ENCODE measurements at regions not wholly inside any gene's neighbourhood (a gene's known extent, or its start where the extent isn't known, plus 50 kb on each side); places are given as distances from the start of the nearest gene placed in this dataset.
"Not testable (repeated sequence)": the region's sequence is repeated elsewhere in the genome, so short reads cannot be mapped to it uniquely, and the experiment has no call there.

DNA sequence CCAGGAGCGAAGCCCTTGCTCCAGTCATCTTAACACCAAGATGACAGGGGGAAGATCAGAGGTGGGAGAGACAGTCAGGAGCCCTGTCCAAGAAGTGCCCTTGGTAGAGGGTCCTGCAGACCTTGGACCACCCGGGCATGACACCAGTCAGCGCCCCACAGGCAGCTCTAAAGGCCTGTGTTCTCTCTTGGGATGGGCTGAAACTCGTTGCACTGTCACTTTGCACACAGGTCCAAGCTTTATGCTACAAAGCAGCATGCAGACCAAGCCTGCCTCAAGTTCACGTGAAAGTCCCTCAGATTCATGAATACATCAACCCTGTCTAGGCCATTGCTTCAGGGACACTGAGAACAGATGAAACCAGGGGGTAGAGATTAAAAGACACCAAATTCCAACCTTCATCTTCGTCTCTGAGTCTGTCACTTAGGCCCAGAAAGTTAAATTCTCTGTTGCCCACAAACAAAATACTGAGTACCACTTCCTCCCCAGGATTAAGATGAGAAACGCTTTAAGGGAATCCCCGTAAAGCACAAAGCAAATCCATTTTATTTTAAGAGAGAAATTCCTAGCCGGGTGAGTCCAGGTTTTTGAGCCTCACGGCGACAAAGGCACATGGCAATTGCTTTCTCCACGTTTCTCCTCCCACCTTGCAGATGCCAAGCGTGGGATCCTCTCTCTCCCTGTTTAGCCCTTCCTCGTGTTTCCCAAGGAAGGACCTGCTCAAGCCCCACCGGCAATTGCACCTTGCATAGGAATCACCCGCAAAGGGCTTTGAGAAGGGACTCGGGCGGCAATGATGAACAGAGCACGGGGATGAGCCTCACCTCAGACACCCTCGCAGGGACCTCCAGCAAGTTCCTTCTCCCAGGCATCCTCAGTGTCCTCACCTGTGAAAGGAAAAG is 75.0 kb upstream of the ID2 start:
- no peak for DNase-seq

DNA sequence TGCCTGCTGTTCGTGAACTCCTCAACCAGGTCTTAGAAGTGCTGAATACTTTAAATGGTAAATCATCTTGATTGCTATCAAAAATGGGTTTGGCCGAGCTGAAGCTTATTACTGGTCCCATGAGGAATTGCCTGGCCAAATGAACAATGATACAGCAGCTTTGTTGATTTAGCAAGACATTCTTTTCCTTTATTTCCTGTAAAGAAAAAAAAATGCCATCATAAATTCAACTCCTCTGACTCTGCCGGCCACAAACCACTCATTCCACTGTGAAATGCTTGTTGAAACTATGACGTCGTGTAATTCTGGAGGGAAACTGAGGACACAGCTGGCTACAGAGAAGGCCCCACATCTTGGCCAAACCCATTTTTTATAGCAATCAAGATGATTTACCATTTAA is 74.2 kb upstream of the ID2 start:
- DNase-seq, result no peak

DNA sequence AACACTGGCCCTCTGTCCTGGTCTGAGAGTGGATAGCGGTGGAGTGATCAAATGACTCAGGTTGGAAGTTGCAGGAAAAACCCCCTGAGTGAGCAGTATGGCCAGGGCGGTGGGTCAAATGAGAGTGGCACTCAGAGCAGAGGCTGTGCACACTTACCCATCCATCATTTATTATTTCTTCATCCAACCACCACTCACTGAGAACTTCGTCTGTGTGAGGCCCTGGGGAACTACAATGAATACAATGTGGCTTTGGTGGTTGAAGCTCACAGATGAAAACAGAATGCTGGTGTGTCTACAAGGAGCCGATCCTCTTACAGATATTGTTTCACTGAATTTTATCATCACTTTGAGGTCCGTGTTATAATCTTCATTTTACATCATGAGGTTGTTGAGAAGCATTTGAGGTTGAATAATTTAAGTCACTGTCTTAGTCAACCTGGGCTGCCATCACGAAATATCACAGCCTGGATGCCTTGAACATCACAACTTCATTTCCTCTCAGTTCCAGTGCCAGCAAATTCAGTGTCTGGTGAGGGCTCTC is 73.4 kb upstream of the ID2 start:
- no peak for DNase-seq

DNA sequence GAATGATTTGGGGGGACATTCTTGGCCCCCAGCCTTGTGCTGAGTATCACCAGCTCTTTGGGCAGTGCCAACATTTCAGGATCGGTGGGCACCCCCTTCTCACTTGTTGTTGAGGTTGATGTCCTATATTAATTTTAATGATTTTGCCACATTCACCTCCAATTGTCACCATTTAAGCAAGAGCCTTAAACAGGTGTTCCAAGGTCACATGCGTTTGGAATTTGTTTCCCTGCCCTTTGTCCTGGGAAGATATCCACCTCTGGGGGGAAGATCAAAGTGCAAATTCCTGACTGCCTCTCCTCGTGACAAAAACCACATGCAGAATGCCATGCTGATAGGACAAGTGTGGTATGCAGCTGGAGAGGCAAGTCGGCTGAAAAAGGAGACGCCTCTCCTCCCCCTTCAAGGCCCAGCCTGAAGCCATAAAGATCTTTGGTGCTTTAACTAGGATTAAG is 72.5 kb upstream of the ID2 start:
- DNase-seq, result no peak

DNA sequence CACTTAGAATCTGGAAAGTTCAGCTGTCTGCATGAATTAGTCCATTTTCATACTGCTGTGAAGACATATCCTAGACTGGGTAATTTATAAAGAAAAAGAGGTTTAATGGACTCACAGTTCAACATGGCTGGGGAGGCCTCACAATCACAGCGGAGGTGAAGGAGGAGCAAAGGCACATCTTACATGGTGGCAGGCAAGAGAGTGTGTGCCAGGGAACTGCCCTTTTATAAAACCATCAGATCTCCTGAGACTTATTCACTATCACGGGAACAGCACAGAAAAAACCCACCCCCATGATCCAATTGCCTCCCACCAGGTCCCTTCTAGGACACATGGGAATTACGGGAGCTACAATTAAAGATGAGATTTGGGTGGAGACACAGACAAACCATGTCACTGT is 71.1 kb upstream of the ID2 start:
- DNase-seq, result not testable (repeated sequence)

DNA sequence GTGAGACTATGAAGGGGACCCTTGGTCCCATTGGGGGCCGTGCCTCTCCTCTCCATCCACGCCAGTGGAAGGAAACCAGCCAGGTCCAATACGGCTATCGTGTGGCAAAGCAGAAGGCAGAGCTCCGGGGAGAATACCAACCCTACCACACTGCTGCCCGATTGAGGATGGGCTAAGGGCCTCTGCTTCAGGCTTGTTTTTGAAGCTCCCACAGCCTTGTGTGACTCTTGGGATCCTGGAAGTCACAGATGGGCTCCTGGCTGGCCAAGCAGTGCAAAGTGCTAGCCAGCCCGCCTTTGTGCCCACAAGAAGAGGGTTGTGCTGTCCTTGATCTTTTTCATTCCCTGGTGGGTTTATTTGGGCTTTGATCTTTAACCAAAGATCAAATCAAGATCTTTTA is 70.6 kb upstream of the ID2 start:
- no peak for DNase-seq

DNA sequence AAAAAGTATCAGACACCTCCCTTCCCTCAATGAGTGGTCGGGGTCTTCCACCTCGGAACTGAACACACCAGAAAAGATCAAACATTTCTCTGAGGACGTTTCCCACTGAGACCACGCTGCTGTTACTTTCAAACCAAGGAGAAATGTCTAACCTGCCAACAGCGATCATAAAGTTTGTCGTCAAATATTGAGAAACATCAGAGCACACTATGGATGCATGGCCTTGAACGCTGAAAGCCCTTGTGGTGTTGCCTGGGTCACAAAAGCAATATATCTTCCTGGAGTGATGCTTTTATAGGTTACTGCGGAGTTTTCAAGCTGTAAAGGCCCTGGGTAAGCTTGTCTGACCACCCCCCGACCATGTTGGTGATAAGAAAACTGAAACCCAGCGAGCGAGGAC is 70.2 kb upstream of the ID2 start:
- no peak for DNase-seq

DNA sequence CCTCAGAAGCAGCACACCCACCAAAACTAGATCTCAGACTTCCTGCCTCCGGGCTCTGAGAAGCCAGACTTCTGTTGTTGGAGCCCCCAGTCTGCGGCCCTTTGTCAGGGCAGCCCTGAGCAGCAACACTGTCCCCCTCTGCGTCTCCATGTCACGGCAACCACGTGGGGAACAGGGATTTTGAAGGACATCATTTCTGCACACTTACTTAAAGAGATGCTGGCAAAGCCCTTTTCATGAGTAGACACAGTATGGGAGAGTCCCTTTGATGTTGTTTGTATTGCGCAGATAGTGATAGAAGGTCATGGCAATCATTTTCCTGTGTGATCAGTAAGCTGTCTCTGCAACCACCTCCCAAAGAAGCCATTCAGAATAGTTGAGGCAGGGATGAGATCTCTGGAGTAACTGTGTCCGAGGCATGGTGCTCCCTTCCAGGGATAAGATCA is 69.1 kb upstream of the ID2 start:
- no peak for DNase-seq

DNA sequence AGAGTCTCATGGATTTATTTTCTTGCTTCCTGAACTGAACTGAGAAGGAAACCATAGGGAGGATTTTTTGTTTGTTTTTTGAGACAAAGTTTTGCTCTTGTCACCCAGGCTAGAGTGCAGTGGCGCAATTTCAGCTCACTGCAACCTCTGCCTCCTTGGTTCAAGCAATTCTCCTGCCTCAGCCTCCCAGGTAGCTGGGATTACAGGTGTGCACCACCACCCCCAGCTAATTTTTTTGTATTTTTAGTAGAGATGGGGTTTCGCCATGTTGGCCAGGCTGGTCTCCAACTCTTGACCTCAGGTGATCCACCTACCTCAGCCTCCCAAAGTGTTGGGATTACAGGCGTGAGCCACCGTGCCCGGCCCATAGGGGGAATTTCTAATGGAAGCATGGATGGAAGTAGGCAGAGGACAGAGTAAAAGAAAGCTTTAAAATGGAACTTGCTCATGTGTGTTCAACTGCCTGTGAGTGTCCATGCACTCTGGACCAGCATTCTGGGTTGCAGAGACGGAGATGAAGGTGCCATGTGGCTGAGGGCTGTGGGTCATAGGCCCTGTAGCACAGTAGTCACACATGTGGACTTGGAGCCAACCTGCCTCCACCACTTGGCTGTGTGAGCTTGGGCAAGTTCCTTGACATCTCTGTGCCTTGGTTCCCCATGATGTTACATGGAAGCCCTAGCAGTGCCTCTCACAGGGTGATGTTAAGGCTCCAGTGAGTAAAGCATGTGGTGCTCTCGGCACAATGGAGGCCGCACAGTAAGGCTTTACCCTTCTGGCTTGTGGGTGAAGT is 68.5 kb upstream of the ID2 start:
- not testable (repeated sequence) for DNase-seq

DNA sequence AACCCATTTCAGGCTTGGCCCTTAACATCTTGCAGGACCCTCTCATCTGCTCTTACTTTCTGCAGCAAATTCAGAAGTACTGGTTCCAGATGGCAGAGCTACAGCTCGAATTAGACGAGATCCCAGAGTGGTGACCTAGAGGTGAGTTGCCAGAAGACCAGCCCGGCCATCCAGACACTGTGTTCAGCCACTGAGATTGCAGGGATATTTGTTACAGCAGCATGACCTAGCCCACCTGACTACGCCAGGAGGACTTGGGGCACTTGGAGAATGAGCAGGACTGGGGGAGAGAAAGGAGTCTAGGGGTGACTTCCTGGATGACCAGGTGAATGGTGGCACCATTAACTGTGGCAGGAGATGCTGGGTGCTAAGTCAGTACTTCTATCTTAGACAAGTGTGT is 67.2 kb upstream of the ID2 start:
- DNase-seq, result no peak

DNA sequence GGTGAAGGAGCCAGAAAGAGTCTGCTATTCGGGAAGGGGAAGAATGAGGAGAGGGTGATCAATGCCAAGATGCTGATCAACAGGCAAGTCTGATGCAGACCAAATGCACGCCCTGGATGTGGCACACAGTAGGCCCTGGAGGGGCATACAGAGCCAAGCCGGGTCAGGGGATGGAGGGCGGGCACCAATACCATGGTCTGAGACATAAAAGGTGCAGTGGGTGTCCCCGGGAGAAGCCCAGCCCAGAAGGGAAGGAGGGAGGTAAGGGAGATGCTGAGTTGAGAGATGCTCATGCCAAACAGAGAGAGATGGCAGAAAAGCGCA is 66.6 kb upstream of the ID2 start:
- DNase-seq, result no peak

DNA sequence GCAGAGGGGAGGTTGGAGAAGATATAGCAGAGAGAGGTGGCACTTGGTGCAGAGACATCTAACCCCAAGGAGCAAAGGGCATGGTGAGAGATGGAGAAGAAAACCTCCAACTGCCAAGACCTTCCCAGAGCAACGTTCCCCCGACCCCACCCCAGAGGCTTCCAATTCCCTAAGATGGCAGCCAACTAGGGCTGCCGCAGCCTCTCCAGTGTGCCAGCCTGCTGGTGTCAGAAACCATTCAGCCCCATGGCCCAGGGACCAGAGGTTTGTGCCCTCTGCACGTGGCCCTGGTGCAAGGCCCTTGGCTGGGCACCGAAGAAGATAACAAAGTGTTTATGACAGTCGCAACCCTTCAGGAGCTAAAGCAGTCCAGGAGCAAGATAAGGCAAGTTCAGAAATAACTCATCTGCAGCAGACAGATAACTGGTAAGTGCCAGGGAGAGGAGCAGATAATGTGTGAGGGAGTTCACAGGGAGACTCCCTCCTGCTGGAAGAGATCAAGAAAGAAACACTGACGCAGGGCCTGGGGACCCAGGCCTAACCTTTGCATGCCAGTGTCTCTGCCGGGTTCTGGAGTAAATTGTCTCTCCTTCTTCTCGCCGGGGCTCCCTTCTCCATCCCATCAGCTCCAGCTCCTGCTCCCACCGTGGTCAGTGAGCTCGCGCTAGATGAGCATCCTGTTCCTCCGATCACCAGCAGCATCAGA is 66.1 kb upstream of the ID2 start:
- DNase-seq, result no peak

DNA sequence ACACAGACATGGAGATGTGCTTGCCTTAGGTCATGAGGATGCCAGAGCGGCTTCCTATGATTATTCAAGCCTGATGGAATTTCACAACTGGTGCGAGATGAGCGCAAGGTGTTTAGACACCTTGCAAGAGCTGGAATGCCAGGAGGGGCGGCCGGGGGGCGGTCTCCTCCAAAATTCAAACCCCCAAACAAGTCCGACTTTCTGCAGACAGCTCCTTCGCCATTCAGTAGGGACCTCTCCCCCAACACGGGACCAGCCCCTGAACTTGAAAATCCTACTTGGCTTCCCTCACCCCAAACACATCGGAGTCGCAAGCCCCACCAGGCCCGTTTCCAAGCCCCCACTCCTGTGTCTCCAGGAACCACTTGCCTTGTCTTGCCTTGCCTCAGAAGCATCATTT is 64.8 kb upstream of the ID2 start:
- no peak for DNase-seq

DNA sequence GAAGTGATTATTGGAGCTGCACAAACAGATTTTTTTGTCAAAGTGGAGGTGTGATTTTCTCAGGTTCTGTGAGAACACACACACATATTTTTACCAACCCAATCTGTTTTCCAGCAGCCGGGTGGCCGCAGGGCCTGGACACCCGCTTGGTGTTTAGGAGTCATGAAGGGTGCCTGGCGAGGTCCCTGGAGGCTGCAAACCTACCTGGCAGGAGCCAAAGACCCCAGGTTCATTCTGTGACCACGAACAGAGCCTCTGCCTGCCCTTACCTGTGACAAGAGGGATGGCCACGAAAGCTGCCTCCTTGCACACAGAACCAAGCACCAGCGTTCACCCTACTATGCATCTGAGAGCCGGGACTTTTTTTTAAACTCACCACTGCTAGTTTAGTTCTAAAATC is 64.3 kb upstream of the ID2 start:
- no peak for DNase-seq

DNA sequence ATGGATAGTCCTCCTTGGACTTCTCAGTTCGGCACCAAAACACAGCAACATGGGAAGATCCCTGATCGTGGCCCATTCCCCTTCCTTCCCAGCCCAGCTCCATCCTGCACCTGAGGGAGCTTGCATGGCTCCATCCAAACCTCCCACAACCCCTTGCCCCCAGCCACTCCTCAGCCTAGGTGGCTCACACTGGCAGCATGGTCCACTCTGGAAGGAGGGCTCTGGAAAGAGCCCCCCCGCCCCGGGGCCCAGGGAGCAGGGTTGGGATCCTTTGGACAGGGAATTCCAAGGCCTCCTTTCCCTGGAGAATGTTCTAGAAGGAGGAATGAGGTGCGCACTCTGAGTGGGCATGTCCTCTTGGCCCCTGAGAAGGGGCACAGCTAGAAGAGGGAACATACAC is 62.8 kb upstream of the ID2 start:
- DNase-seq, result no peak

DNA sequence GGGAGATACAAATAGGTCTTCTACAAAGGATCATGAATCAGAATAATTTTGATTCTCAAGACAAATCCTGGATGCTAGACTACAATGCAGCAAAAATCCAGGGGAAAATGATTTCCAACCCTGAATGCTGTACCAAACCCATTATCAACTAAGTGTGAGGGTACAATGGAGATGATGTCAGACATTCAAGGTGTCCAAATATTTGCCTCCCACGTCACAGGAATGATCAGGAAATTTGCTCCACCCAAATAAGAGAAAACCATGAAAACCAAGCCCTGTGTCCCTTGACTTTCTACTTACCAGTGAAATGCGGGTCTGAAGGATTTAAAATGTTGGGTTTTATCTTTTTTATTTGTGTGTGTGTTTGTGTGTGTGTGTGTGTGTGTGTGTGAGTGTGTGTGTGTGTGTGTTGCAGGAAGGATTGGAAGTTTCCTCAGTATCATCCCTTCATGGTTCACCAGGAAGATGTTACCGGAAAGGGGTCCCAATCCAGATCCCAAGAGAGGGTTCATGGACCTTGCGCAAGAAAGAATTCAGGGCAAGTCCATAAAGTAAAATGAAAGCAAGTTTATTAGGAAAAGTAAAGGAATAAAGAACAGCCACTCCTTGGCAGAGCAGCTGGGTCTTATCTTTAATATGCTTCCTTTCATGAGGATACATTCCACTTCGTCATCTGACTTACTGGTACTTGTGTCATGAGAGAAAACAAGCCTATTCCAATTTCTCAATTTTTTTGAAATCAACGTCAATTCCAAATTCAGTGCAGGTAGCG is 61.1 kb upstream of the ID2 start:
- DNase-seq, result no peak

DNA sequence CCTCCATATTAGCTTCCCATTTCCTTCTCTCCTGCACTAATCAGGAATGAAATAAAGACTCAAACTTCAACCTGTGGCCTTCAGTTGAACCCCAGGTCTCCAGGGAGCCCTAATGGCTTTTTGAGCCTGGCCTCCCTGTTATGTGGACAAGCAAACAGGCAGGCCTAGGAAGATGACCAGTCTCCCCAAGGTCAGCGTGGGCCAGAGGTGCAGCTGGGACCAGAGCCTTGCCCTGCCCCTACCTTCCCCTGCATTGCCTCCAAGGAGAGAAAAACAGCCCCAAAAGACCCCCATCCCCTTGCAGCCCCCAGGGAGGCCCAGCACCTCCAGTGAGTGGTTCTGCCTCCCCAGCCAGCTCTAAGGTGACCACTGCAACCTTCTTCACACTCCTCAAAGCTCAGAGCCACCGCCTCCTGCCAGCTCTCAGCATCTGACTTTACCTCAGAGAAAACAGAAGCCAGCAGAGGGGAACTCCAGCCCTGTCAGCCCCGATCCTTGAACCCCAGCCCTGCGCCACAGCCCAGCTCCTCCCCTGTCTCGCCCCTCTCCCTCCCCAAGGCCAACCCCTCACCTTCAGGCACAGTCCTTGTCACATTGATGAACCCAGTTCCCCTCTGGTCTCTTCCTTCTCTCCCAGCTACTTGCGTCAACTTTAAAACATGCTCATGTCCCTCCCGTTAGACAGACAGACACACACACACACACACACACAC is 59.5 kb upstream of the ID2 start:
- no peak for DNase-seq

DNA sequence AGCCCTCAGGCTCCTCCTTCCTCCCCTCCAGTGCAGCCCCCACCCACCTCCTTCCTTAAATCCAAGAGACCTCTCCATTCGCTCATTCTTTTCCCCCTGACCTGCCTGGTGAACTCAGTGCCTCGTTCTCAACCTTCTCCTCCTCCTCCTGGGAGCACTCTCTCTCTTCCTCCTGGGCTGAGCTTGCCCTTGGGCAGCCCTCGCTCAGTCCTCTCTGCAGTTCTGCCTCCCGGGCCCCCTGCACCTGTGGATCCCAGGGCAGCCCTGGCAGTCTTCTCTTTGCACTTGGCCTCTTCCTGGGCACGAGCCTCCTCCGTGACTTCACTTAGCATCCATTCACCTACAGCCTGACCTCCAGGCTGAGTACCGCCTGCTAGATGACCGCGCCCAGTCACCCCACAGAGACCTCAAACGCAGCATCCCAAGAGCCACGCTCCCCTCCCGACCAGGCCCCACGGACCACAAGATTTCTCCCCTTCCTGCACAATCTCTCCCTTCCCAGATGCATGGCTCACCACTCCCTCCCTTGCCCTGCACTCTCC is 58.9 kb upstream of the ID2 start:
- no peak for DNase-seq

DNA sequence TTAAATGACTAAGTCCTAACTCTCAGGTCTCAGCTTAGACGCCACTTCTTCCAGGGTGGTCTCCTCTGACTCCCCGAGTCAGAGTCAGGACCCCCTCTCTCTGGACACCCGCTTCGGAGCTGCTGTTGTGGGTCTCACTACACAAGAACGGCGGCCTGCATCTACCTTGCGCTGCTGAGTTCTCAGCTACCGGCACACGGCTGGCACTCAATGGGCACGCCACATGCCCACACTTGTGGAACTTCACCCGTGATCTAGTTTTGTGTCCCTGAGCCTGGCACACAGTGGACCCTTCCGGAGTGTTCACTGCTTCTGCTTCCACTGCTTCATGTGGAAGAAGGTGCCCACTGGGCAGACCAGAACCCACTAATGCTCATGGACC is 58.3 kb upstream of the ID2 start:
- DNase-seq, result no peak

DNA sequence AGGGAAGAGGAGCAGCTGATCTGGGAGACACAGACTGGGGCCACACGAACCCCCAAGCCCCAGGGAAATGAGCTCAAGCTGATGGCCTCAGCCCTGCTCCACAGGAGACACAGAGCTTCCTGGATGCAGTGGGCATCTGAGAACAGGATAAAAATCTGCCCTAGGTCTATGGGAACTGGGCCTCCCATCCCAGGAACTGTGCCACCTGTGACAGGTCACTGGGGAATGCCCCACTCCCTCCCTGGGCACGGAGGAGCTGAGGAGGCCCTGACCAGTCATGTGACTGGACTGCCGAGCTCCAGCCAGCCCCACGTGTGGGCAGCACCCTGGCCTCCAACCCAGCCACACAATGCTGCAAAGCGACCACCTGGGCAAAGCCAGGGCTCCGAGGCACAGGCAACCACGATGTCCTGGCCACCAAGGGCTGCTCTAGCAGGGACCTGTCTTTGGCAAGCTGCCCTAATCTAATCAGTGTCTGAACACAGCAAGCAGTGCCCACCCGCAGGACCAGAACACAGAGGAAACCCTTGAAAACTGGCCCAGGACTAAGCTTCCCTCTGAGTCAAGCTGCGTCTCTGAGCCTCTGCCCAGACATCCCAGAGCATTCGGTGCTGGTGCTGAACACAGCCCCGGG is 57.8 kb upstream of the ID2 start:
- DNase-seq, result no peak

DNA sequence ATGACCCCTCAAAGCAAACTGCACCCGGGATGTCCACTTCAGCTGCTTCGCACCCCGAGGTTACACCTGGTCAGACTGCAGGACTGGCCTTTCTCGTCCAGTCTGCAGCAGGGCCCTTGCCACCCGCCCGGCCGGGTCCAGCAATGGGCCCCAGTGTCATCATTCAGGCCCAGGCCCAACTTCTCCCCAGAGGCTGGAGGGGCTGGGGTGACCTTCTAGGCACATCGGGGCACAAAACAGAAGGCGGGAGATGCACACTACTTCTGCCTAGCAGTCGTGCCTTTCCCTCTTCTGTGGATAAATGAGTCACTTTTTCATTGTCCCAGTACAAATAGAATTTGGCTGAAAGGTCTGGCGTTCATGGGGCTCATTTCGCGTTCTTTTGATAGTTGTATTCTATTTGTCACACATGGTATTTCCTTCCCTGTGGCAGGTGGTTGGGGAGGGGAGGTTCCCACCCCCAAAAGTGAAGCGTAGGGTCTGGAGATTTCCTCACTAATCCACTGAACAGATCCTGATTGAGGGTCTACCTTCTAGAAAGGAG is 56.9 kb upstream of the ID2 start:
- no peak for DNase-seq
